ENCODE measurements at regions not wholly inside any gene's neighbourhood (a gene's known extent, or its start where the extent isn't known, plus 50 kb on each side); places are given as distances from the start of the nearest gene placed in this dataset.

GRCh38 chr15:61476741-61477140 lies 247.6 kb upstream of the RORA start:
- TF ChIP-seq CTCF (IDR thresholded peaks at IDR 0.05), result no peak
- TF ChIP-seq POLR2A (IDR thresholded peaks at IDR 0.05), result no peak
